ENCODE measurements at regions not wholly inside any gene's neighbourhood (a gene's known extent, or its start where the extent isn't known, plus 50 kb on each side); places are given as distances from the start of the nearest gene placed in this dataset.

GRCh38 chr1:244302876-244303609, 148.7 kb downstream of the ADSS2 start:
- Histone ChIP-seq H2AFZ (ENCODE audit: control insufficient read depth, low read depth, low read length) (no peak overlapping the region), H3K9ac (ENCODE audit: control insufficient read depth, insufficient read depth, low read length) (no peak overlapping the region), H3K4me1 (ENCODE audit: control insufficient read depth, insufficient read depth, low read length) (peaks cover 3% of the 10 kb centered on the region), H3K27ac (ENCODE audit: control insufficient read depth, insufficient read depth) (no peak overlapping the region), H3K79me2 (ENCODE audit: control insufficient read depth, insufficient read depth, low read length) (no peaks in the 10 kb centered on the region), H3K36me3 (ENCODE audit: control insufficient read depth in 2 of 2, insufficient read depth in 2 of 2, low read length in 1 of 2) (no peaks in the 10 kb centered on the region), H4K20me1 (ENCODE audit: control insufficient read depth, insufficient read depth) (no peaks in the 10 kb centered on the region), H3K9me3 (replicated peaks; ENCODE audit: control insufficient read depth, insufficient read depth, low read length) (no peaks in the 10 kb centered on the region; the same call in 2 of the 3 replicates), H3K27me3 (replicated peaks in 1 of 2; ENCODE audit: control insufficient read depth in 2 of 2, insufficient read depth in 2 of 2, low read length in 1 of 2) (no peaks in the 10 kb centered on the region), H3K4me2 (ENCODE audit: control insufficient read depth, insufficient read depth) (no peak overlapping the region), H3K4me3 (no peak overlapping the region)
- ATAC-seq (no peak), DNase-seq (ENCODE audit: low read depth, low spot score) (no peak), FAIRE-seq (no peak)
- WGBS (ENCODE audit: insufficient coverage, insufficient replicate concordance, low lambda C conversion rate, missing lambda C conversion rate), result 84% methylated on average over 11 of the region's 11 CpGs
- in situ Hi-C loops (cut with MboI) (no loop called here), intact Hi-C loops (cut with micrococcal nuclease; ENCODE audit: unreplicated experiment) (no loop called here)
- POLR2A ChIA-PET, result no interaction called here
- CTCF ChIA-PET, result interaction anchor here (1.6 kb wide), 1 partner anchor 10 kb away, joined by 4 read pairs; no protein-coding TSS in a partner anchor
- no peak for TF ChIP-seq SPI1 (IDR thresholded peaks at IDR 0.05; ENCODE audit: borderline replicate concordance, insufficient read depth, low read depth, low read length)
- TF ChIP-seq YBX1 (IDR thresholded peaks at IDR 0.05), result no peak
- TF ChIP-seq USF1 (IDR thresholded peaks at IDR 0.05; ENCODE audit: borderline replicate concordance, extremely low read length, insufficient read depth, low read depth, low read length), result no peak
- TF ChIP-seq ETV6 (conservative IDR thresholded peaks at IDR 0.05 in 1 of 2, IDR thresholded peaks at IDR 0.05 in 1 of 2; ENCODE audit: borderline replicate concordance in 1 of 2, low read depth in 1 of 2), result no peak
- TF ChIP-seq CTCF (IDR thresholded peaks at IDR 0.05 in 2 of 3, conservative IDR thresholded peaks at IDR 0.05 in 1 of 3; ENCODE audit: control insufficient read depth in 2 of 3, extremely low read depth in 1 of 3, insufficient read depth in 1 of 3, low read depth in 3 of 3, low read length in 3 of 3), result no peak
- no peak for TF ChIP-seq CBX5 (IDR thresholded peaks at IDR 0.05; ENCODE audit: low read depth)
- no peak for TF ChIP-seq POLR2AphosphoS2 (IDR thresholded peaks at IDR 0.05; ENCODE audit: low read depth, low read length)
- no peak for TF ChIP-seq TARDBP (IDR thresholded peaks at IDR 0.05; ENCODE audit: borderline replicate concordance)
- TF ChIP-seq HDGF (IDR thresholded peaks at IDR 0.05), result no peak
- no peak for TF ChIP-seq IRF4 (IDR thresholded peaks at IDR 0.05; ENCODE audit: low read depth, low read length)
- no peak for TF ChIP-seq SIN3A (IDR thresholded peaks at IDR 0.05; ENCODE audit: low read depth, low read length)
- no peak for TF ChIP-seq HDAC6 (IDR thresholded peaks at IDR 0.05; ENCODE audit: unreplicated experiment)
- no peak for TF ChIP-seq USF2 (IDR thresholded peaks at IDR 0.05; ENCODE audit: borderline replicate concordance, low read depth, low read length)
- TF ChIP-seq SUPT20H (IDR thresholded peaks at IDR 0.05; ENCODE audit: borderline replicate concordance, control insufficient read depth, low read depth, low read length), result no peak
- TF ChIP-seq ZBED1 (IDR thresholded peaks at IDR 0.05; ENCODE audit: borderline replicate concordance), result no peak
- no peak for TF ChIP-seq NFIC (IDR thresholded peaks at IDR 0.05; ENCODE audit: low read depth, low read length)
- TF ChIP-seq SREBF2 (IDR thresholded peaks at IDR 0.05; ENCODE audit: low read length), result no peak
- no peak for TF ChIP-seq FOXK2 (IDR thresholded peaks at IDR 0.05)
- no peak for TF ChIP-seq BMI1 (IDR thresholded peaks at IDR 0.05; ENCODE audit: borderline replicate concordance)
- BruUV-seq (replicated peaks), result no TSS peak
- SMC1A ChIA-PET (ENCODE audit: uncharacterized antibody, unreplicated experiment), result interaction anchor here (0.5 kb wide), 1 partner anchor 159 kb away, joined by 3 read pairs; no protein-coding TSS in a partner anchor
- RAD21 ChIA-PET (ENCODE audit: unreplicated experiment), result no interaction called here
